Stimulated activated CD8-positive, alpha-beta memory T cell treated with anti-CD3 and anti-CD28 coated beads, Interleukin-2, amount 100 ng/mL, for 1 hour (primary cell): ENCODE measurements at regions not wholly inside any gene's neighbourhood (a gene's known extent, or its start where the extent isn't known, plus 50 kb on each side); places are given as distances from the start of the nearest gene placed in this dataset.
"Not testable (repeated sequence)": the region's sequence is repeated elsewhere in the genome, so short reads cannot be mapped to it uniquely, and the experiment has no call there.

Experiments
- DNase-seq, 2 donors: peaks; one replicate each; pipeline ENCODE4 v3.0.0-alpha.2; 2020; ENCODE audit warnings: low read depth in 2 of 2

DNA sequence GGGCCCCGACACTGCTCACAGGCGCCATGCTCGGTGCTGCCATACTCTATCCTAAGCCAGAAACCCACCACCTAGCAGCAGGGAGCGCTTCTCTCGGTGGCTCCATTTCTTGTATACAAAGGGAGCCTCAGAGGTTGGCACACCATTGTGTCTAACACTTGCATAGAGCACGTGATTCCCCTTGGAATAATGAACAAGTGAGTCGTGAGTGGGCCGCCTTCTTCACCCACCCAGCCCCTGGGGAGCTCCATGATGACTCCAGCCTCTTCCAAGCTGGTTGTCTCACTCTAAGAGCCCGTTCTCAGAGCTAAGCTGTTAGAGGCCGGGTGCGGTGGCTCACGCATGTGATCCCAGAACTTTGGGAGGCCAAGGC is 82.3 kb upstream of the ZNF469 start:
- no peak for DNase-seq

GRCh38 chr16:88301431-88301830 is 81.3 kb upstream of the ZNF469 start:
- DNase-seq: no peak

DNA sequence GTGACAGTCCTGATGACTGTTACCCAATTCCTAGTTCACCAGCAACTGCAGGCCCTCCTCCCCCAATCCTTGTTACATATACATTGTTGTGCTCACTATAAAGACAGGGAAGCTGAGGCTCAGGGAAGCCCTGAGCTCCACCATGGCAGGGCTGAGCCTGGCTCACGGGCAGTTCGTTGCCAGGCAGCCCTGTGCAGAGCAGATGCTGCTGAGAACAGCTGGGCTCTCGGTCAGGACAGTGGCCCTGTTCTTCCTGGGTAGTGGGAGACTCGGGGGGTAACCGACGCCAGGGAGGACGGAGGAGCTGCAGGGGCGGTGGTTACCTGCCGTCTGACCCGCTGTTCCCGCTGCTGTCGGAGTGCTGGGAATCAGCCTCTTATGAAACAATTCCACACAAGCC is 80.9 kb upstream of the ZNF469 start:
- no peak for DNase-seq

DNA sequence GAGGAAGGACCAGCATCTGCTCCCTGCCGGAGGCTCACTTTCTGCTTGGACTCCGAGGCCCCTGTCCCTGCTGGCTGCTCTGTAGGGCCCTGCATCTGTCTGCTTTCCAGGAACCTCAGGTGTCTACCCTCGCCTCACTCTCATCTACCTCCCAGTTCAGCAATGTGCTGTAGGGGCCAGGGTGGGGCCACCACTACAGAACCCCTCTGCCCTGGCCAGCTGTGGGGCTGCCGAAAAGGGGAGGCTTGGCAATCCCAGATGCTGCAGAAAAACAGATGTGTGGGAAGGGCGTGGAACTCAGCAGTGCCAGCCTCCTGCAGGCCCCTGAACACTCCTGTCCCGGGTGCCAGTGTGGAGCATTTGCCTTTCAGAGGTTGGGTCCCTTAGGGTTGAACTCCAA is 80.1 kb upstream of the ZNF469 start:
- no peak for DNase-seq

DNA sequence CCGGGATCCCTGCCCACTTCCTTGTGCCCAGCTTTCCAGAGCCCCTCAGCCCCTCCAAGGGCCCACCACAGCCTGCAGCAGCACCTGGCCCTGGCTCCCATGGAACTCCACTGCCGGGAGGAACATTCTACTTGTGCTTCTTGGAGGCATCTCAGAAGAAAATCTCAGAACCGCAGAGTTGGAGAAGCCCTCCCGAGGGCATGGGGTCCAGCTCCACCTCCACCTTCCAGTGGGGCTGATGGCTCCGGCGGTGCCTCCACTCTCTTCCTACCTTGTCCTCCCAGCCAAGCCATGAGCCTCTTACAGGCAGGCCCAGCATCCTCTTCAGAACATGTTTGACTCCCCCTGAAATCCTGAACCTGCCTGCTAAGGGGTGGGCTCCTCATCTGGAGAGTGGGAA is 79.4 kb upstream of the ZNF469 start:
- no peak for DNase-seq

- no peak for DNase-seq
Observed at GRCh38 chr16:88303890-88304819, 78.6 kb upstream of the ZNF469 start.

DNA sequence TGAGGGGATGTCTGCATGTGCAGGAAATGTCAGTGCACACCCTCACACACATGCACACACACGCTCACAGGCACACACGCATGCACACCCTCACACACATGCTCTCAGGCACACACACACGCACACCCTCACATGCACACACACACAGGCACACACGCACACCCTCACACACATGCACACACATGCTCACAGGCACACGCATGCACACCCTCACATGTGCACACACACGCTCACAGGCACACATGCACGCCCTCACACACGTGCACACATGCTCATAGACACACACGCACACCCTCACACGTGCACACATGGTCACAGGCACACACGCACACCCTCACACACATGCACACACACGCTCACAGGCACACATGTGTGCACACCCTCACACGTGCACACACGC is 77.6 kb upstream of the ZNF469 start:
- no peak for DNase-seq

DNA sequence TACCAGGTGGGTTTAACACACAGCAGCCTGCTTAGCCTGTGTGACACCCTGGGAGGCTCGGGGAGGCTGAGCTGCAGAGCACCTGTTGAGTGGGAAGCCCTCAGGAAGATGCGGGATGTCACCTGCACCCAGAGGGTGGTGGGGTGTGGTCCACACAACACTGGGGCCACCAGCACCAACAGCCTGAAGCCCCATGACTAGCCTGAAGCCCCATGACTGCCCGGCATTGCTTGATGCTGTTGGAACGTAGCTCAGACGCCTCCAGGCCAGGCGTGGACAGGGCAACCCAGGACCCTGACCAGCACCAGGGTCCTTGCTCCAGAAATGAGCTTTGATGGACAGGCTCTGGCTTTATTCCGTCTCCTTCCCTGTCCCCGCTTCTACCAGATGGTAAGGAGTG is 76.3 kb upstream of the ZNF469 start:
- no peak for DNase-seq

DNA sequence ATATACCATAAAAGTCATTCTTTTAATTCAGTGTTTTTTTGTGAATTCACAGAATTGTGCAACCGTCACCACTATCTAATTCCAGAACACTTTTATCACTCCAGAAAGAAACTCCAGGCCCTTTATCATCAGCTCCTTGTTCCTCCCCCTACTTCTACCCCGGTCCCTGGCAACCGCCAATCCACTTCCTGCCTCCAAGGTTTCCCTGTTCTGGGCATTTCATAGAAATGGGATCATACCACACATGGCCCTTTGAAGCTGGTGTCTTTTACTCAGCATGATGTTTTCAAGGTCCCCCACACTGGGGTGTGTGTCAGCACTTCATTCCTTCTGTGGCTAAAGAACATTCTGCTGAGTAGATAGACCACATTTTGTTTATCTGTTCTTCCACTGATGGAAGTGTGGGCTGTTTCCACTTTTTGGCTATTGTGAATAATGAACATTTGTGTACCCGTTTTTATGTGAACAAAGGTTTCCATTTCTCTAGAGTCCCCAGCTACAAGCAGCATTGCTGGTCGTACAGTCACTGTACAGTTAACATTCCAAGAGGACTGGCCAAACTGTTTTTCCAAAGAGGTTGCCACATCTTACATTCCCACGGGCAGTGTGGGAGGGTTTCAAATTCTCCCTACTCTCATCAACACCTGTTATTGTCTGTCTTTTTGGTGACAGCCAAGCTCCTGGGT is 75.8 kb upstream of the ZNF469 start:
- DNase-seq: no peak

DNA sequence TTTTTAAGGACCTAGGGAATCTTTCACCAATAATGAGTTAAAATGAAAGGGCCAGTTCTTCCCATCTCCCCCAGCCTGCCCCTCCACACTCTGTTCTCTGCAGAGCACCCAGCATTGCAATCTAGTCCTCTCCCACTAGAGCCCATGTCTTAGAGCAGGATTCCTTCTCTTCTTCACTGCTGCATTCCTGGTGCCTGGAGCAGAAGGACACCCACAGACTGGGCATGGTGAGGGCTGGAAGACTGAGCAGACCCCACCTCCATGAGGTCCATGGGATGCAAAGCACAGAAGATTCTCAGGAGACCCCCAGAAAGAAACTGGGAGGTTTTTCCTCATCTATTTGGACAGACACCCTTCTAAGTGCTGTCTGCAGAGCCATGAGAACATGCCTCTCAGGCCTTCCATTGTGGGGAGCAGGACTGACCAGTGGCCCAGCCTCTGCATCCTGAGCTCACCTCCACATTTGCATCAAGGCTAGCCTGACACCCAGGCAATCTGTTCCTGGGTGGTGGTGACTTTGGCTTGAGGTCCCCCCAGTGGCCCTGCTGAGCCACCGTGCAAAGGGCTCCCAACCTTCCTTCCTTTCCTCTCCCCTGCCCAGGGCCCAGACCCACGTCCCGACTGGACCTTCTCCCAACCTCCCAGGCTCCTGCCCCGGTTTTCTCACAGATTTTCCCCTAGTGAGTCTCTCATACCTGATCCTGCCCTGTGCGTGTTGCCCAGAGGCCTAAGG is 74.2 kb upstream of the ZNF469 start:
- no peak for DNase-seq

DNA sequence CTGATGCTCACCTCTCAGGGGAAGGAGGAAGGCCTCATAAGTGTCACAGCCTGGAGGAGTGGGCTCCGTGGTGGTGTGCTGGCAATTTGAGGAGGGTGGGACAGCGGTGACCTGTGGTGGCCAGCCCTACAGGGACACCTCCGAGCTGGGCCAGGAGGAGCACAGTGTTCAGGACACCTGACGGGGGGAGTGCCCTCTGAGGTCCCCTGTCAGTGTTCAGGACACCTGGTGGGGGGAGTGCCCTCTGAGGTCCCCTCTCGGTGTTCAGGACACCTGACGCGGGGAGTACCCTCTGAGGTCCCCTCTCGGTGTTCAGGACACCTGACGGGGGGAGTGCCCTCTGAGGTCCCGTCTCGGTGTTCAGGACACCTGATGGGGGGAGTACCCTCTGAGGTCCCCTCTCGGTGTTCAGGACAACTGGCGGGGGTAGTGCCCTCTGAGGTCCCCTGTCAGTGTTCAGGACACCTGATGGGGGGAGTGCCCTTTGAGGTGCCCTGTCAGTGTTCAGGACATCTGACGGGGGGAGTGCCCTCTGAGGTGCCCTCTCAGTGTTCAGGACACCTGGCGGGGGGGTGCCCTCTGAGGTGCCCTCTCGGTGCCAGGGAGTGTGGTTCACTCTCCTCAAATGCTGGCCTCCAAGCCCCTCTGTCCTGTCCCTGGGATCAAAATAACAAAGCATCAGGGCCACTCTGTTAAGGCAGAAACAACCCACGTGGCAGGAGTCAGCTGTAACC is 73.4 kb upstream of the ZNF469 start:
- DNase-seq: no peak

- no peak for DNase-seq
Observed at GRCh38 chr16:88309908-88310265, 72.9 kb upstream of the ZNF469 start.

GRCh38 chr16:88310796-88311605 is 71.8 kb upstream of the ZNF469 start:
- DNase-seq: no peak

- DNase-seq: not testable (repeated sequence)
Observed at GRCh38 chr16:88311860-88312259, 70.9 kb upstream of the ZNF469 start.

GRCh38 chr16:88312732-88313131 is 70.0 kb upstream of the ZNF469 start:
- DNase-seq: no peak

- DNase-seq: no peak
Observed at GRCh38 chr16:88314991-88315542, 67.7 kb upstream of the ZNF469 start.

GRCh38 chr16:88315543-88316105 is 67.1 kb upstream of the ZNF469 start:
- DNase-seq: no peak

DNA sequence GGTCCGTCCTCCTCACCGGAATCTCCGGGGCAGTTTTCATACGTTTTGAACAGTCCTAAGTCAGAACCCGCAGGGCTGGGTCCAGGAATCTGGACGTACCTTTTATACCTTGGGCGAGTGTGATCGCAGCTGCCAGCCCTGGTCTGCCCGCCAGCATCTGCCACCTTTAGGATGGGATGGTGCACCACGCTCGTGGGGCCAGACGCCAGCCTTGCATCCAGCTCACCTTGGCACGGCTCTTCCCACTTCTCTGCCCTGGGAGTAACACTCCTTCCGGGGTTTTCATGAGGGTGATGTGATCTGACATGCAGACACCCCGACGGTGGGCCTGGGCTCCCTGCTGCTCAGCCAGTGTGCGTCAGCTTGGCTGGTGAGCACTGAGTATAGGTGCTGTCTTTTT is 66.6 kb upstream of the ZNF469 start:
- DNase-seq: no peak

DNA sequence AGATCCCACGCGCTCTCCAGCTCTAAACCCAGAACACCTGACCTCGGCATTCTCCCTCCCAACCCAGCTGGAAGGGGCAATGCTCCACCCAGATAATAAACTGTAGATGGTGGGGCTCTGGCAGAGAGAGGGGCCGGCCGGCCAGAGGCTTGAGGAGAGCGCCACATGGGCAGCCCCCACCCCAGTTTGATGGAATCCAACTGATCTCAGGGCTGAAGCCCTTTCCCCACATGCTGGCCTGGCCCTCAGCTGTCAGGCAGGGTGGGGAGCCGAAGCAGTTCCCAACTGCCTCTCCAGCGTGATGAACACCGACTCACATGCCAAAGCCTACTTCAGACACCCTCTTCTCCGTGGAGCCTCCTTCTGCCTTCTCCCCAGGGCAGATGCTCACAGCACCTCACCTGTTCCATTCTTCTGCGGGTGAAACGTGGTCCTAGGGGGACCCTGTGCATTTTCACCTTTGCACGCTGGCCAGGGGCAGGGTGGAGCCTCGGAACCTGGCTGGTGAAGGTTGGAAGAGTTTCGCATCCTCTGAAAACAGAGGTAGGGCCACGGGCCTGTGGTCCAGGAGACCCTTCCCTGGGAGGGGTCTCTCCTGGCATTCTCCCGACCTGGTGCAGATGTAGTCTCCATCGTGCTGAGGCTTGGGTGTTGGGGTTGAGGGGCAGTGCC is 65.7 kb upstream of the ZNF469 start:
- DNase-seq: no peak

GRCh38 chr16:88317613-88317965 is 65.2 kb upstream of the ZNF469 start:
- DNase-seq: no peak
